DOHH2 (cell line): ENCODE measurements at regions not wholly inside any gene's neighbourhood (a gene's known extent, or its start where the extent isn't known, plus 50 kb on each side); places are given as distances from the start of the nearest gene placed in this dataset.

Experiments
- EZH2phosphoT487 ChIP-seq: fragments of 200-600 bp; sonication (generic); IDR thresholded peaks from 2 replicates; pipeline ENCODE4 v1.6.1; 2017; ENCODE audit warnings: borderline replicate concordance, mild to moderate bottlenecking, antibody characterized with exemption, low read length, moderate library complexity, mixed read lengths
- TF ChIP-seq, protein P1 (sequence below): fragments of 200-600 bp; sonication (generic); IDR thresholded peaks from one replicate; pipeline ENCODE4 v1.5.1; 2014; ENCODE audit warnings: antibody characterized with exemption, mild to moderate bottlenecking, low read depth, low read length; ENCODE audit not compliant: poor library complexity, severe bottlenecking

DNA sequence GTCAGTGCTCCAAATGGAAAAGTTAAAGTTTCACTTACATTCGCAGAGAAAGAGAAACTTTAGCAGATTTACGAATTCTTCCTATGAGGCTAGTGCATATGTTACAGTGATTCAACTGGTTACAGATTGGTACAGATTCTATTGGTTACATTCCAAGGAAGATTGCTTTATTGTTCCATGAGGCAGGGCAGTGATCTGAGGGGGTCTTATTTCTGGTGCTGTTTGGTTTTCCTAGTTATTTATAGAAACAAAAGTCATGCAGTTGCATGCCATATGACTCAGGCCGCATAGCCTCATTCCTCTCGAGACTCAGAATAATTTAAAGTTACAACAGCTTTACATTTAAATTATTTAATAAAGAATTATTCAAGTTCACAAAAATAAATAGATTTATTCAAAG, 385.4 kb upstream of the SYT4 start:
- TF ChIP-seq, protein P1, sequence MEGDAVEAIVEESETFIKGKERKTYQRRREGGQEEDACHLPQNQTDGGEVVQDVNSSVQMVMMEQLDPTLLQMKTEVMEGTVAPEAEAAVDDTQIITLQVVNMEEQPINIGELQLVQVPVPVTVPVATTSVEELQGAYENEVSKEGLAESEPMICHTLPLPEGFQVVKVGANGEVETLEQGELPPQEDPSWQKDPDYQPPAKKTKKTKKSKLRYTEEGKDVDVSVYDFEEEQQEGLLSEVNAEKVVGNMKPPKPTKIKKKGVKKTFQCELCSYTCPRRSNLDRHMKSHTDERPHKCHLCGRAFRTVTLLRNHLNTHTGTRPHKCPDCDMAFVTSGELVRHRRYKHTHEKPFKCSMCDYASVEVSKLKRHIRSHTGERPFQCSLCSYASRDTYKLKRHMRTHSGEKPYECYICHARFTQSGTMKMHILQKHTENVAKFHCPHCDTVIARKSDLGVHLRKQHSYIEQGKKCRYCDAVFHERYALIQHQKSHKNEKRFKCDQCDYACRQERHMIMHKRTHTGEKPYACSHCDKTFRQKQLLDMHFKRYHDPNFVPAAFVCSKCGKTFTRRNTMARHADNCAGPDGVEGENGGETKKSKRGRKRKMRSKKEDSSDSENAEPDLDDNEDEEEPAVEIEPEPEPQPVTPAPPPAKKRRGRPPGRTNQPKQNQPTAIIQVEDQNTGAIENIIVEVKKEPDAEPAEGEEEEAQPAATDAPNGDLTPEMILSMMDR, result no peak
- no peak for TF ChIP-seq EZH2phosphoT487
